HG03457 (cell line): ENCODE measurements at regions not wholly inside any gene's neighbourhood (a gene's known extent, or its start where the extent isn't known, plus 50 kb on each side); places are given as distances from the start of the nearest gene placed in this dataset.

Experiments used
- ATAC-seq: cut with Tn5 transposase; IDR thresholded peaks from one replicate; pipeline ENCODE4 v1.9.1; 2021; ENCODE audit warnings: moderate number of reproducible peaks; ENCODE audit not compliant: unreplicated experiment

DNA sequence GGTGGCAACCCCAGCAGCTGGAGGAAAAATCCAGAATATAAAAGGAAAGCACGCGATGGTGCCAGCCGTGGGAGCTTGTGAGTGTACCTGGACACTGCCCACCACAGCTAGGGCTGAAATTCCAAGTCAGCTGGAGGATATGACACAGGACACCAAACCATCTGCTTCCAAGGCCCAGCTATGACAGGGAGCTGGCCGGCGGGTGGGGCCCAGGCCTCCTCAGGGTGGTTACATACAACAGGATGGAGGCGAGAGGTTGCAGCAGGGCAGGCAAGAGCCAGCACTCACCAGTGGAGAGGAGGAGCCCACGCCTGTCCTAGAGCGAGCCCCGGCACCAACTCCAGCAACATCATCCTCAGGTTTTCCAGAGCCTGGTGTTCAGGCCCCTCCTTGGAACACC is 163.2 kb upstream of the RPL38 start:
- ATAC-seq, result no peak

DNA sequence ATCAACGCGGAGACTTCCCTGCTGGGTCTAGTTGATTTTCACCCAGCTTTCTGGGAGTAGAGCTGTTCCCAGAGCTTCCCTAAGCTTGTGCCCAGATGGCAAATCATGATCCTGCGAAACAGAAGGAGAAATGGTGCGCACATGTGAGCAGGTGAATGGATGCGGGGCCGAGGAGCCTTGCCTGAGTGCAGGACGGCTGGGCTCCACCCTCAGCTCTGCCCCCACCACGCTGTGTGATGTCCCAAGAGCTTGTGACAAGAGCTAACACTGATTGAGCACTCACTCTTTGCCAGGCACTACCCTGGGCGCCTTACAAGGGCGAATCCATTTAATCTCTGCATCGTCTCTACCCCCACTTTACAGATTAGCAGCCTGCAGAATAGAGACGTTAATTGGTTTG is 162.7 kb upstream of the RPL38 start:
- no peak for ATAC-seq

DNA sequence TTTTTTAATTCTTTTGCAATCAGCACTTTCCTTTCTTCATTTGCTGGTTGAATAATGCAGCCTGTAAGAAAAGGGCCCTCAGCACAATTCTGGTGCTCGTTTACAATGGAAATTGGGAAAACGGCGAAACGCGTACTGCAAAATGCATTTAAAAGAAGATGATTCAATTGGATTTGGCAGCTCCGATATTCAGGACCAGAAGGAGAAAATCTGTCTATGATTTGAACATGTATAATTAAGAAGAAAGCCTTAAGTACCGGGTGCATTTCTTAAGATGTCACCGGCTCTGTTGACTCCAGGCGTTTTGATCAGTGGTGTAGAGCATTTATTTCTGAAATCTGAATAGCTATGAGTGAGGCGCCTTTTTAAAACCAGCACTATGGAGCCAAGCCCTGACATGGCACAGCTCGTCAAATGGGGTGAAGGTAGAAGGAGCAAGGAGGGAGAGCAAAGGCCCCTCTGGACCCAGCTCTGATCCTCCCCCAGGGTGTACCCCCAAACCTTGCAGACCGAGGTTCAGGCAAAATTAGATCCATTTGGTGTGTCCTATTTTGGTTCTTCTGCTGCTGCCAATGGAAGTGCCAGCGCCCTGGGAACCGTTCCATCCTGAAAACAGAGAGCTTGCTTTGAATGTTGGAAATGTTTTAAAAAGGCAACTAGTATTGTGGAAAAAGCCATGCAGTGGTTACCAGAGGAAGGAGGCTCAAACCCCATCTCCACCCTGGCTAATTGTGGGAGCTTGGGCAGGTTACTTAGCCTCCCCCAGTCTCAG is 161.4 kb upstream of the RPL38 start:
- ATAC-seq, result no peak

DNA sequence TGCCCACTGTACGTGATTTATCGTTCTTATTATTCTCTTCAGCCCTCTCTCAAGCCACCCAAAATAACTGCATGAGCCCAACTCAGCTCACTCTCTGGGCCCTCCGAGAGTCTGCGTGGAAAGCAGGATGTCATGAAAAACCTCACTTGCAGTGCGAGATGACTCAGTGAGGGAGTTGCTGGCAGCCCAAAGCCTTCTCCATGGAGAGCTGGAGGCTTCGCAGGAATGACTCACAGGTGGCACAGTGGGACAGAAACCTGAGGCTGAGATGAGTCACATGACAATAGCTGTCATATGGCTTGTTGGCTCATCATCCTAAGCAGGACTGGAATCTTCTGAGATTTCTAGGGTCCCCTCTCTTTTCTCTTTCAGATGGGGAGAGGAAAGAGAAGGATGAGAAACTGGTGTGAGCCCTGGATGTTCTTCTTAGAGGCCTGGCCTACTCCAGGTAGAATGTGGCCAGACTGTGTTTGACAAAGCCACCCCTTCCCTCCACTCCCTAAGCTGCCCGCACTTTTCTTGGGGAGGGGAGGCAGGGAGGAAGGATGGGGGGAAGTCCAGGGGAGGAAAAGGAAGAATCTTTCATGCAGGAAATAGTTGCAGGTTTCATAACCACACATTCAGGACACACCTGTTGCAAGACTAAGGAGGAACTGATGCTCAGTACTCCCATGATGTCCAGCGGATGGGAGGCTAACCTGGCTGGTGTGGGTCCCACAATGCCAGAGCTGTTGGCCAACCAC is 160.6 kb upstream of the RPL38 start:
- ATAC-seq, result no peak

DNA sequence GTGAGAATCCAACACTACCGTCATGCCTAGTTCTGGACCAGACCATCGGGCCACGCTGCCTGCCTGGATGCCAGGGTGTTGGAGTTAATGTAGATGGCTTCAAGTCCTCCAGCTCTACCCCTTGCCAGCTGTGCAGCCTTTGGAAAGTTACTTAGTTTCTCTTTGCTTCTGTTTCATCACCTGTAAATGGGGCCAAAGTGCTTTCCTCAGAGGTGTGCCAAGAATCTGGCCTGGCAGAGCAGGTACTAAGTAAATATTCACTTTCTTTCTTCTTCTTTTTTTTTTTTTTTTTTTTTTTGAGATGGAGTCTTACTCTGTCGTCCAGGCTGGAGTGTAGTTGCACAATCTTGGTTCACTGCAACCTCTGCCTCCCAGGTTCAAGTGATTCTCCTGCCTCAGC is 159.5 kb upstream of the RPL38 start:
- ATAC-seq, result no peak

DNA sequence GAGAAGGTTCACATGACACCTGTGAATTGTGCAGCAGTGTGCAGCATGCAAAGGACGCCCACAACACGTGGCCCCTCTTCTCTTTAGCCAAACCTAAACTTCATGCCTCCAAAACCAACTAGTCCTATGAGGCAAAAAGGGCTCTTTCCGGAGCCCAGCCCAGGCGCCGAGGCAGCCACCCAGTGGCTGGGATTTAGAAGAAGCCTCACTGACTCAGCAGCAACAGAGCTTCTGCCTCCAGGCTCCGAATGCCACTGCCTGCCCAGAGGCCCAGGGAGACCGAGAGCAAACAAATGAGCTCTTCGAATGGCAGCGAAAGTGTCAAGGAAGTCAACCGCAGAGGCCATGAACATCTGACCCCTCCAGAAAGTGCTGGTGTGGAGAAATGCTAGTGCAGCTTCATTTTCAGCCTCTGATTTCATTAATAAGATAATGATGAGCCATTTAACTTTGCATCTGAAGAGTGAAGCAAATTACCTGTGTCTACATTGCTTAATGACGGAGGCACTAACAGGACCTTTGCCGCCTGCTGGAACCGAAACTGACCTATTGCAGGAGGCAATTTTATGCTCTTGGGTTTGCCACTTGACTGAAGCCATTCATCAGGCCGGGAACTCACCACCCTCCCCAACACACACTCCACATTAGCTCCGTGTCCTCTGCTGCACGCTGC is 157.7 kb upstream of the RPL38 start:
- ATAC-seq, result no peak

DNA sequence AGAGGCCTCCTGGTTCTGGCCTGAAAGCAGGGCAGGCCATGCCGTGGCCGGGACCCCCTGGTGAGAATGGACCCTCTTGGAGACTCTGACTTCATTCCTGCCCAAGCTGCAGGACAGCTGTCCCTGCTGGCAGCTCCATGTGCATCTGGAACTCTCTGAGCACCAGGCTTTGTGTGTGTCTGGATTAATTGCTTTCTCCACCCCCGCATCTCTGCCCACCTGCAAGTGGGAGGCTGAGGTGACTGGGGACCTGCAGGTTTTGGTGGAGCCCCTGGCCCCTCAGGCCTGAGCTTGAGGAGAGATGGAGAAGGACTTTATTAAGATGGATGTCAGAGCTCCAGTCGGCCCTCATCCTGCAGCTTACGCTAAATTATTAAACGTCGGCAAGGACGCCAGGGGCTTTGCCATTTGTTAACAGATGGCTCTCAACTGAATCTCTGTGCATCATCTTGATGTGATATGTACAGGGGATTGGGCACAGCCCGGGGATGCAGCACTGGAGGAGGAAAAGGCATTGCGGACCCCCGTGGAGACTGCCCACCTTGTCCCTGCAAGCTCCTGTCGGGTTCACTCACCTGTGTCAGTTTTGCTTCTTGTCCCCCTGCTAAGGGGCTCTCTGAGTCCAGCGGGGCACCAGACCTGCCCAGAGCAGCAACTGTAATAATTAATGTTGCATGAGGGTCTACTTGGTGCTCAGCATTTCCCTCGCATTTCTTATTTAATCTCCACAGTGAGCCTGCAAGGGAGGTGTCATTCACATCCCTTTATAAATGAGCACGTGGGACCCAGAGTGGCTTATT is 154.1 kb upstream of the RPL38 start:
- no peak for ATAC-seq

- ATAC-seq, result no peak
Observed at GRCh38 chr17:74049967-74050458, 153.5 kb upstream of the RPL38 start.

- ATAC-seq, result no peak
Observed at GRCh38 chr17:74051348-74051747, 152.1 kb upstream of the RPL38 start.

DNA sequence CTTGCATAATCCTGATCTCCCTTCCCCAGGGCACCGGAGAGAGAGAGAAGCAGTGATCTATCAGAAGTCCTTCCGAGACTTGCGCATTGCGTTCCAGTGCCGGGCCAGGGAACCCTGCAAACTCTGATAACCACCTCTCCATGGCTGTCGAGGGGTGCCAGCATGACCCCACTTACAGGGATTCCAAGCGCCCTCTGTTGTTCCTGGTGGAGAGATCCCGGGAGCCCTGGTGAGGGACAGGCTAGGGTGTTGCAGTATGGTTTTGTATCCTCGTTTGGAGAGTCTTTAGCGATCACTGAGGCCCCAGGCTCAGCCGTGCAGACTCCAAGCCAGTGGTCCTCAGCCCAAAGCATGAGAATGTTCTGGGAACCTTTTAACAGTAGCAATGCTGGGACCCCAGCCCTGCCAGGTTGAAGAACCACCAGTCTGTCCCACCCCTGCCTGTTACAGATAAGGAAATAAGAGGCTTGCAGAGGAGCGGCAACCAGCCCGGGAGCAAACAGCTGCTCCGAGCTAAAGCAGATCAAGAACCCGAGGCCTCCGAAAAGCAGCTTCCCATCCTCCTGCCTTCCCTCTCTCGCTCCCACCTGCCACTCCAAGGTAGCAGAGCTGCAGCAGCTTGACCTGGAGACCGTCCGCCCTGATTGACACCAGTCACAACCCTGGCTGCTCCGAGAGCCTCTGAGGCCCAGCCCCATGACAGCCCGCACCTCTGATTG is 150.3 kb upstream of the RPL38 start:
- no peak for ATAC-seq

- ATAC-seq, result no peak
Observed at GRCh38 chr17:74053712-74054078, 149.8 kb upstream of the RPL38 start.

DNA sequence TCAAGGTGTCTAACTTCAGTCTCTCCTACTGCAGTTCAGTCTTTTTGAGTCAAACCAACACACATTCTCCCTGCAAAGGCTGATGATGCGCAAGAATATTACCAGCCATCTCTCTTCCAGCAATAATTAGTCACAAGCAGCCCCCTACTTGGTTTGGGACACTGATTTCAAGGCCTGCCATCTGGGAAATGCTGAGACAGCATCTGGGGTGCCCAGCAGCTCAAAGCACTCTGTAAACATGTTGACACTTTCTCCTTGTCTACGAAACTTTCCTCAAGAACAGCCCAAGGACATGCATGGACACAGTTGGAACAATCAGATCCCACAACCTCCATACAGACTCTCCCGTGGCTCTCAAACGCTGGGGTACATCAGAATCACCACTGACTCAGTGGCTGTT is 149.2 kb upstream of the RPL38 start:
- ATAC-seq, result no peak

DNA sequence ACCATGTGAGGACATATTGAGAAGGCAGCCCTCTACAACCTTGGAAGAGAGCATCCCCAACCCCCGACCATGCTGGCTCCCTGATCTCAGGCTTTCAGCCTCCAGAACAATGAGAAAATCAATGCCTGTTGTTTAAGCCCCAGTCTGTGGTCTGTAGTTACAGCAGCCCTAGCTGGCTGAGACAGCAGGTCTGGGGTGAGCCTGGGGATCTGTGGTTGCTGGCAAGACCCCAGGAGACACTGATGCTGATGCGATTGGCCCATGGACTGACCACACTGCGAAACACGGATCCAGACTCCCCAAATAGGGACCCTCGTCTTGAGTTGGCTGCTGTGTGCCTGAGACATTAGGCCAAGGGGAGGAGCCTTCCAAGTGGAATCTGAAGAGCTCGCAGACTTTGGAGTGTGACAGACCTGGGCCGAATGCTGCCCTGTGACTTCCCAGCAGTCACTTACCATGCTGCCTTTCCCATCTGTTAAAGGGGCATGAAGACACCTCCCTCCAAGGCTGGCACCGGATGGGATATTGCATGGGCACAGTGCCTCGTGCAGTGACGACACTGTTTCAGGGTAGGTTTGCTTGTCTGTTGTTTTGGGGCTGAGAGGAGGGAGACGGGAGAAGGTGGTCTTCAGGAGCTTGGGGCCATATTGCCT is 147.8 kb upstream of the RPL38 start:
- no peak for ATAC-seq

GRCh38 chr17:74059479-74060240 is 143.8 kb upstream of the RPL38 start:
- no peak for ATAC-seq

GRCh38 chr17:74061758-74062157 is 141.7 kb upstream of the RPL38 start:
- ATAC-seq, result no peak

DNA sequence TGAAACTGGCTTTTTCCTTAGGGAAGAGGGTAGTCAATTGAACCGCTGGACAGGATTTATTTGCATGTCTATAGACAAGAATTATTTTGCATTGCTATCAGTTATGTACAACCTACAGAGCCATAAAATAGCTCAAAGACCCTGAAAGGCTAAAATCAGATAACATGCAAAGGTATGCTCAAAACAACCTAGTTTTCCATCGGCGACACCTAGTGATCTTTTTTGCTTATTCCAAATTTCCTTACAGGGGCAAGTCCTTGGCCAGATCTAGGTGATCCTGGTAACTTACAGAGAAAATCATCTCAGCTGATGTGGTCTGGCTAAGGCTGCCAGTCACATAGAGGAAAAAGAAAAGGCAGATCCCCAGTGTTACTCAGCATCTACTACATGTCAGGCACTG is 141.2 kb upstream of the RPL38 start:
- no peak for ATAC-seq

DNA sequence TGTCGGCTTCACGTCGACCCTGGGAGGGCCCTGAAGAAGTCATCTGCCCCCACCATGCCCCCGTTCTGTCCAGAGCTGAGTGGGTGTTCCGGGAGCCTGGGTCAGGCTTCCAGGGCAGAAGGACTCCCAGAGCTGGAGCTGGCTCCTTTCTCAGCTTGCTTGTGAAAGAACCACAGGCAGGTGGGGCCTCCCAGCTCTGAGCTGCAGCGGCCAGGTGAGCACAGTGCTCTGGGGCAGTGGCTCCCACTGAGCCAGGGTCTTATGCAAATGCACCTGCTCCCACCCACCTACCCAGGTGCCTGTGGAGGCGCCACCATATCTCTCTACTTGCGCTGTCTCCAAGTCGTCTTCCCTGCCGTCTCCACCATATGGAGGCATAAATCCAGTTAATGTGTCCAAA is 140.0 kb upstream of the RPL38 start:
- ATAC-seq, result no peak

GRCh38 chr17:74070374-74070773 is 133.1 kb upstream of the RPL38 start:
- no peak for ATAC-seq

DNA sequence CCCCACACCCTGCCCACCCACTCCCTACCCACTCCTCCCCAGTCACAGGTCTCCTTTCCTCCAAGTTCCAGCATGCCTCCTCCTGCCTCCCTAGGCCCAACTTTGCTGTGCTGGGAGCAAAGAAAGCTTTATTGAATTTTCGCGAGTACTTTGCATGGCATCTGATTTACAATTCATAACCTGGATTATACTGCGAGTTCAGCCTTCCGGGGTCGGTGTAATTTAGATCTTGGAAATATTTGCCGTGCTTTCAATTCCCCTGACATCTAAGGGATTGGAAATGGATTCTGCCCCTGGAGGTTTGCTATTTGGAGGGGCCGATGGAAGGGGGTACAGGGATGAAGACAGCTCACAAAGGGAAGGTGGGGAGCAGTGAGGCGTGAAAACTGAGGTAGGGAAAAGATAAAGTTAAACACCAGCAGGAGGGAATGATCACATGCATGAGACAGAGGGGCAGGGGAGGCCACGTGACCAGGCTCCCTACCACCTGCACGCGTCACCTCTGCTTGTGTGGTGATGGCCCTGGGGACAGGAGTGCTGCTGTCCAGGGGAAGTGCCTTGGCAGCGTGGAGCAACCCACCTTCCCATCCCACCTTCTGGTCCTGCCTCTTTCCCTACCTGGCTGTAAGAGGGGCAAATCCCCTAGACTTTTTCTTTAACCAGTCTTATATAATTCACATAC is 132.3 kb upstream of the RPL38 start:
- no peak for ATAC-seq
